ENCODE measurements at regions not wholly inside any gene's neighbourhood (a gene's known extent, or its start where the extent isn't known, plus 50 kb on each side); places are given as distances from the start of the nearest gene placed in this dataset.

GRCh38 chr1:157262422-157262821, 124.2 kb upstream of the ETV3 start:
- TF ChIP-seq EZH2 (IDR thresholded peaks at IDR 0.05; ENCODE audit: insufficient read depth, poor library complexity, severe bottlenecking) (no peak), EZH2phosphoT487 (IDR thresholded peaks at IDR 0.05; ENCODE audit: insufficient read depth, low read depth) (no peak)
